ENCODE measurements at regions not wholly inside any gene's neighbourhood (a gene's known extent, or its start where the extent isn't known, plus 50 kb on each side); places are given as distances from the start of the nearest gene placed in this dataset.
"Not testable (repeated sequence)": the region's sequence is repeated elsewhere in the genome, so short reads cannot be mapped to it uniquely, and the experiment has no call there.

DNA sequence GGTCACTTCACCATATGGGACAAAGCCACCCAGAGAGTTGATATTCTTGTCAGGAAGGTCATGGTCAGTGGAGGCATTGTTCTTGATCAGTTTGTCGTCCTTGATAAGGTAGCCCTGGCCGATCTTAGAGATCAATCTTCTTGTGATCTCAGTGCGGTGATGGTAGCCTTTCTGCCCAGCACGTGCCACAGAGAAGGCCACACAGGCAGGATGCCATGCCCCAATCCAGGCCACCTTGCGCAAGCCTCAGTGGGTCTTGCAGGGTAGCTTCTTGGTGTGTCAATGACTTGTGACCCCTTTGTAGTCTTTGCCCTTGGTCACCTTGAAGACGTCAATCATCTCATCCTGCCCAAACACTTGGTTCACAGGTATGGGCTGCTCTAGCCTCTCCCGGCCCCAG lies 143.9 kb upstream of the ASB18 start:
- DNase-seq (ENCODE audit: low read depth in 2 of 2), result no peak

DNA sequence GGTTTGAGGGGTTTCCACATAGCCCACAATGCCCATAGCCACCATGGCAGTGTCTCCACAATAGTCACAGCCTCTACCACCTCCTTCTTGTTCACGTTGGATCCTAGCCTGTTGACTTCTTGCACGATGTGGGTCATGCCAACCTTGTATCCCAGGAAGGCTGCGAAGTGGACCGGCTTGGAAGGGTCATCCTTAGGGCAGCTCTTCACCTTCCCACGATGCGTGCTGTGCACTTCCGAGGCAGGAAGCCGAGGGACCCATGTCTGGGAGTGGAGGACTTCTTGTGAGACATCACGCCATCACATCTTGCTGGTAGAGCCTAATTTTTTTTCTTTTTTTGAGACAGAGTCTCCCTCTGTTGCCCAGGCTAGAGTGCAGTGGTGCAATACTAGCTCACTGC lies 144.6 kb upstream of the ASB18 start:
- DNase-seq (ENCODE audit: low read depth in 2 of 2), result no peak

DNA sequence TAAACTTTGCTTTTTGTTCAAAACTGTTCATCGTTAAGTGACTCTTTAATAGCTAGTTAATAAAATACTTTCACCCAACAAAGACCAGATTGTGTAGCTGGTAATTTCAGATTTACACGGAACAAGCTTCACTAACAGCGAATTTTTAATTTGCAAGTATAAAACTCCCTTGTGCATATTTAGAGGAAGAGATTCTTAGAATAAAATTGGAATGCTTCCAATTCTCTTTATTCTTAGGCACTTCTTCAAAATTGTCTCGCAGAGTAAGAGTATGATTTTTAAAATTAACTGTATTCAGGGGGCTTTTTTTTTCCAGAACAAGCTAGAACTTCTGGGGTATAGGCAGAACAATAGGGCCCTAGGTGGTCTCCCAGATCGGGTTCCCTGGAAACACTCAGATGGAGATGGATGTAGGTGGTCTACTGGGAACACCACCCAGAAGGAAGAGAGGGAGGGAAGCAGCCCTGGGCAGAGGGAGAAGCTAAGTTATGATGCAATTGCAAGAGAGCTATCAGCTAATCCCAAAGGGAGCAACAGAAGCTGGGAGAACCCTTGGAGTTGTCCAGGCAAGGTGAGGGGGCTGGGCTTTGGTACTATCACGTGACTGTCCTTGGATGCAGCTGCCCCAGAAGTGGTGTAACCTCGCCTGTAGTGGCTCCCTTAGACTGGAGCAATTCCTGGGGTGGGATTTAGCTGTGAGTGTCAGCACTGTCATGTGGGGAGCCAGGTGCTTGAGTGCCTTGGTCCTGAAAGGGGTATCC lies 151.7 kb upstream of the ASB18 start:
- DNase-seq (ENCODE audit: low read depth in 2 of 2), result no peak

DNA sequence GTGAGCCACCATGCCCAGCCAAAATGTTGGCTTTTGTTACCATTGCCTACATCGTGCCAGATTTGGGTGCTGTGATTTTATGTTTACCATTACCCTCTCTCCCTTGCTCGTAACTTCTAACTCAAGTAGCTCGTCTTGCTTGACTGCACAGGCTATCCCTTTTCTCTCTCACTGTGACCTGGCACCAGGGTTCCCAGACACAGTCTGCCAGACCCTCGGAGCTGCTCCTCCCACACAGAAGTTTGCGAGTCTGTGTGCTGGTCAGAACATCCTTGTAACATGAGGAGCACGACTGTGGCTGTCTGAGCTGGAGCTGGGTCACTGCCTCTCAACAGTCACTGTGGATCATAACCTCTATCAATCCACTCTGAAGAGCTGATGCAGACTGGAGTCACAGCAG lies 152.5 kb upstream of the ACKR3 start:
- no peak for DNase-seq (ENCODE audit: low read depth in 2 of 2)

DNA sequence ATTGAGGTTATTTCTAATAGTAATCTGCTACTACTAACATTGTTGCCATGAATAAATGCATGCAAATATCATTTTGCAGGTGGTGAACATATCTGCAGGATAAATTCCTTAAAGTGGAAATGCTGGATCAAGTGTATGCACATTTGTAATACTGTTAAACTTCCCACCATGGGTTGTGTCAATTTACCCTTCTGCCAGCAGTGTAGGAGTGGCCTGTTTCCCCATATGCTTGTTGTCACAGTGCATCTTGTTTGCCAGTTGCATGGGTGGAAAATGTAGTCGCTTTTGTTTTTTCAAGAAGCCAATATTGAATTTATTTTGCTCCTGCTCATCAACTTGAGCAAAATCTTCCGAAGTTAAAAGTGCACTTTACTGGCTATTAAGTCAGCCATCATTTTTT lies 139.0 kb upstream of the ACKR3 start:
- no peak for DNase-seq (ENCODE audit: low read depth in 2 of 2)

DNA sequence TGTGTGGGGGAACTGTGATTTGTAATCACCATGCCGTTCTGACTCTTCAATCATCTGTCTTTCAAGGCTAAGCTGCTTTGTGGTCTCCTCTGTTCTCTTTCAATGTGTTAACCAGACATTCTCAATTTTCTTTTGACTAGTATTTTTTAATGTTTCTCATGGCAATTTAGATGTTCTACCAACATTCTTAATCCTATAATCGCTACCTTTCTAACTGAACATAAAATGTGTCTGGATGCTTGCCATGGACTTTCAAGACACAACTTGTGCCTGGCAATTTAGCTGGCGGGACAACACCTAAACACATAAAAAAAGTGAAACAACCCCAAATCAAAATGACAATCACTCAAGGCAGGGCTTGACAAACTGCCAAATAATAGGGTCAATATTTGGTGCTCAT lies 135.0 kb upstream of the ACKR3 start:
- DNase-seq (ENCODE audit: low read depth in 2 of 2), result no peak

DNA sequence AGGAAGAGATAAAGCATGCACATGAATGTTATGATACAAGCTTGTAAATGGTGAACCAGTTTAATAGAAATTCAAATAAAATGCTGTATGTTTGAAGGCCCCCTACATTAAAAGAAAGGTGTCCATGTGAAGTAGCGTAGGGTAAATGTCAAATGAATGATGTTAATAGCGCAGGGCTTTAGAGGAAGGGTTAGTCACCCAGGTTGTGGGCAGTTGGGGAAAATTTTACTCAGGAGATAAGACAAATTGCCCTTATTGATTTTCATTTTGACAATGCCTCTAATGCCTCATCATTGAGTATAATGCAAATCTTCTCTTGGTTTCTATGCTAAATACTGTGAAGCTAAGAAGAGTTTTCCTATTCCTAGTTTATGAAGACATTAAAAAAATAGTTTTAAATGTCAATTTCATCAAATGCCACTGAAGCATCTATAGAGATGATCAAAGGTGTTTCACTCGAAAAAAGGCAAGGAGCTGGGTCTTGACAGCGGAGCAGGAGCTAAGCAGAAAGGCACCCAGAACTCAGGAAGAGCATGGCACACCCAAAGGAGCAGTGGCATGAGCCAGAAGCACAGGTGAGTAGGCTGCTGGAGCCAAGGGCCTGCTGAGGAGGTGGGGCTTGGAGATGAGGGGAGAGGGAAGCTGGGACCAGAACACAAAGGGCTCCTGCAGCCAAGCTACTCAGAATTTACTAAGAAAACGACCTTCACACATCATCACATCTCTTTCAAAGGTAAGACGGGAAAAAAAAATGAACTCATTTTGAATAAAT lies 129.3 kb upstream of the ACKR3 start:
- no peak for DNase-seq (ENCODE audit: low read depth in 2 of 2)

DNA sequence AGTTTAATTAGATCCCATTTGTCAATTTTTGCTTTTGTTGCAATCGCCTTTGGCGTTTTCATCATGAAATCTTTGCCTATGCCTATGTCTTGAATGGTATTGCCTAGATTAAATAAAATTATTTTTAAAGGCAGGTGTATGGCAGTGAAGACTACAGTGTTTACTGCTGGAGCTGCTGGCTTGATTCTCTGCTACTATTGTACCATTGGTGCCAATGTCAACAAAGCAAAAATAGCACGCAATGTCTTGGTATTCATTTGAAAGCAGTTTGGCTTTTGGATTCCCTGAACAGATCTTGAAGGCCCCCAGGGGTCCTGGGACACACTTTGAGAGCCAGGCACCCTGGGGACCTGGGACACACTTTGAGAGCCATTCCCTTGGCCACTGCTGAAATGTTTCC lies 125.4 kb upstream of the ACKR3 start:
- DNase-seq (ENCODE audit: low read depth in 2 of 2), result no peak

DNA sequence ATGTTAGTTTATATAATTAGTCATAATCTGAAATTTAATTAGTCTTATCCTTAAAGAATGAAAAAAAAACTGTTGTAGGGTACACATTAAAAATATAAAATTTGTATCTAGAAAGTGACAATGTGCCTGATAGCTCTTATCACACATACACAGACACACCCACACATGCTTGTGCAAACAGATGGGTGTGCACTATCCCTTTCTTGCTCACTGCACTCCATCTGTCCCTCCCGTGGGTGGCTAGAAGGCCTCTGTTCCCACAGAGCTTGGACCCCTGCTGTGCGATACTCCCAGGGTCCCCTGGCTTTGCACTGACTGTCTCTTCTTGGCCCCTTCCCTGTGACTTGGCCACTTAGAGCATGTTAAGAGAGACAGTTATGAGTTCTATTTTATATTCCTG lies 123.9 kb upstream of the ACKR3 start:
- no peak for DNase-seq (ENCODE audit: low read depth in 2 of 2)

DNA sequence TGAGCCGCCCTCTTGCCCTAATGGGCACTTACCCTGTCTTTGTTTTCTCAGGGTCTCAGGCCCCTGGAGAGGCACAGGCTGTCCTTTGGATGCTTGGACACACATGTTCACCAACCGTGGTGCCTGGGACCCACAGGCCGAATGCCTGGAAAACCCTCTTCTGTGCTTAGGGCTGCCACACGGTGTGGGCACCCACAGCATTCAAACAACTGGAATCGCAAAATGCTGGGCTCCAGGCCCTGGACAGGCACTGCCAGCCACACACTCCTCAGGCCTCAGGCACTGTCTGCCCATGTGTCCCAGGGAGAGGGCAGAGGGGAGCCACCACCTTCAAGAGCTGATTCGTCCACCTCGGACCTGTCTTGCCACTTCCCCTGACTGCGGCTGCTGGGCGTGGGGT lies 123.1 kb upstream of the ACKR3 start:
- no peak for DNase-seq (ENCODE audit: low read depth in 2 of 2)

DNA sequence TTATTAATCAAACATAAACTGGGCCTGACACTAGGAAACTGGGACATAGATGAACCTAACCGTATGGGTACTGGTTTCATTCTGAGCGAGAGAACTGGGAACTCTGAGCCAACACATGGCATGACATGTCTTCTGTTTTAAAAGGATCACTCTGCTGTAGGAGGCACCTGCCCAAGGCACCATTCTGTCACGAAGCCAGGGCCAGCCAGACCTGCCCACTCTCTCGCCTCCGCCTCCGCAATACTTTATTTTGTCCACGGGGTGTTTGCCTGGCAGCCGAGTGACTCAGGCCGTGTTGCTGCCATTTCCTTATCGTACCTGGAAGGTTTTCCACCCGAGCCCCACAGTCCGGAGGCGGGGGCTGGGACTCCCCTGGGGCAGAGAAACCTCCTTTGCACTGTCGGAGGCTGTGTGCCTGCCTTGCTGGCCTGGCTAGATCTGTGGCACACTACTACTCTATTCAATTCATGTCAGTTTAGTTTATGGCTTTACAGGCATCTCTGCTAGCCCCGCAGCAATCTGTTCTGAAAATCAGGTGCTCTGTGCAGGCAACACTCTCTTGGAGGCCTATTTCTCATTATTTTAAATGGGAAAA lies 120.4 kb upstream of the ACKR3 start:
- no peak for DNase-seq (ENCODE audit: low read depth in 2 of 2)

DNA sequence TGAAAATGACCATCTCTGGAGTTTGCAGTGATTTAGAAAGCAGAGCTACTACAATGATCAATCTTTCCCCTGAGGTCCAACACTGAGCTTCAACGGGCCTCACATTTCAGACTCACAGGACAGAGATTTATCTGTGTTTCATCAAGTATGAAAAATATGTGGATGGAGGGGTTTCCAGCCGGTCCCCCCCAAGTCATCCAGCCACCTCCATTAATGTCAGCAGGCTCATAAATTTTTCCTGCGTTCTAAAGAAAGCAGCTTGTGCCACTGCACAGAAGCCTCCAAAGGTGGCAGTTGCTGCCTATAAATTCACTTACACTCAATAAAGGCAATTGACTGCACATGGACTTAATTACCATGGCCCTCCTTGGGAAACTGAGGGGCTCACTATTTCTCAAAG lies 117.4 kb upstream of the ACKR3 start:
- DNase-seq (ENCODE audit: low read depth in 2 of 2), result no peak

DNA sequence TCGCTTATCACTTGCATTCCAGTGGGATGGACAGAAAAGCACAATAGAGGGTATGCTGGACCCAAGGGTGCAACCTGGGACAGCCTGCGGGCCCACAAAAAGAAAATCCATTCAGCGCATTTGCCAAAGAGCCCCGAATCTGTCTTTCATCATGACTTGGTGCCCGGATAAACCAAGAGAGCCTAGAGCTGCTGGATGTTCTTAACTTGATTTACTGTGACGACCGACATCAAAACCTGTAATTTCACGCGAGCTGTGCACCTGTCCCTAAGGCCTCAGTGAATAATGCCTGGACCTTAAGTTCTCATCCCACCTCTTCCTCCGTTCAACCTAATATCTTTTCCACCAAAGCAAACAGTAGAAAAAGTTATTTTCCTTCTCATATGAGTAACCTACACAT lies 115.5 kb upstream of the ACKR3 start:
- DNase-seq (ENCODE audit: low read depth in 2 of 2), result no peak

DNA sequence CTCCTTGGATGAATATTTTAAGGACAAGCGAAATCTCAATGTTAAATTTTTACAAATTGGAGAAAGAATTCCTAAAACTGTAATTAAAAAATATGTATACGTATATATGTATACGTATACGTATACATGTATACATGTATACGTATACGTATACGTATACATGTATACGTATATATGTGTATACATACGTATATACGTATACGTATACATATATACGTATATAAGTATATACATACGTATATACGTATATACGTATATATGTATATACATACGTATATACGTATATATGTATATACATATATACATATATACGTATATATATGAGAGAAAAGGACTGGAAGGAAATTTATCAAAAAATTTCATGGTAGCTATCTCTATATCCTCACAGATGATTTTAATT lies 110.2 kb upstream of the ACKR3 start:
- DNase-seq (ENCODE audit: low read depth in 2 of 2), result no peak

DNA sequence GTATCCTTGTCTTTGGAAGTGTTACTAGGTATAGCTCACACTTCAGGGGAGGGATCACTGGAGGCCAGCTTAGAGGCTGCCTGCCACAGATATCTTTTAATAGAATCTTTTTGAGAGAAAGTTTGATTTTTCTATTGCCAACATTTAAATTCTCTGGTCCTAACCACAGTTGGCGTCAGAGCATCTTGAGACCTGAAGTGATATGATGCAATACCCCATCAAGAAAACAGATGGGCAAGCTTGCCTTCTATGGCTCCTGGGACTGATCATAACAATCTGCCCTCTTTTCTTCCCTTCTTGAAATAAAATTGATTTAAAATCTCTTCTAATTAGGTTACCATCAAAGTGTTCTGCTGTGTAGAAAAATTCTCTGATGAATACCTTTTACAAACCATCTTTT lies 105.5 kb upstream of the ACKR3 start:
- no peak for DNase-seq (ENCODE audit: low read depth in 2 of 2)

DNA sequence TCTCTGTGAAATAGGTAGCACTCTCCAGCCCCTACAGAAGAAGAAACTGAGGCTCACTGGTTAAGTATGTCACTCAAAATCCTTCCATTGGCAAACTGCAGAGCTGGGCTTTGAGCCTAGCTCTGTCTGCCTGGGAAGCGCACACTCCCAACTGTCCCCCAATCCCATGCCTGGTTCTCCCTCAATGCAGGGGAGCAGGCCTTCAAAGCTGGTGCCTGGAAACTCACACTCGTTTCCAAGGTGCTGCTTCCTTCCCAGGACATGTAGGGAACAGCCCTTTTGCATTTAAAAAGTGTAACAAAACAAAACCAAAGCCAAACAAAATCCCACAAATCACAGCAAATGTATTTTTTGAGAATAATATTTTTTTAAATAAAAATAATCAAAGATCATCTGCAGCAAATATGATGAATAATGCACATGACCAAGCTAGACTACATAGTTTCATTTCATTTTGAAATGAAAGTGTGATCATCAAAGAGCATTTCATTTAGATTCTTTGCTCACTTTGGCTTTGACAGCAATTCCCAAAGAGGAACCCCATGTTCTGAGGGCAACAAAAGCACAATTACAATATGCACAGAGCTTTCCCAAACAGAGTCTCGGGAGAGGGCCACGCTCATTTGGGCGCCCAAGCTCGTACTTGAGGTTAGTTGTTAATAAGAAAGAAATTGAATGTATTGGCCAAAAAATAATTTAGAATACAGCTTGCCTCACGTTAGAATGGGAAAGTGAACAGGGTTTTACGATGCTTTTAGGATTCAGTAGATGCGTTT lies 96.7 kb upstream of the ACKR3 start:
- DNase-seq (ENCODE audit: low read depth in 2 of 2), result no peak

DNA sequence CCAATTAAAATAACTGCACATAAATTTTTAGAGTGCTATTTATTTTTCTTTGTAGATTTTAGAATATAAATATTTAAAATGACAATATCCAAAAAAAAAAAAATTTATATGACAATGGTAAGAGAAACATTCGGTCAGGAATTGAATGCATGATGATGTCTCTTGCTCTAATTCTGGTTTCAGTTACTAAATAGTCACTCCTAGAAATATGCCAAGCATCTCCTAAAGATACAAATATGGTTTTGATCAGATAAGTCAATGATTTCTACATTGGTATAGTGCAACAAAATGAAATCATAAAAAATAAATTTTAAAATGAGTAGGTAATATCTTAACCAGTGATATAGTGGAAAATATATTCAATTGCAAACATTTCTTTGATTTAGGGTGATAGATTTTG lies 95.9 kb upstream of the ACKR3 start:
- DNase-seq (ENCODE audit: low read depth in 2 of 2), result no peak

DNA sequence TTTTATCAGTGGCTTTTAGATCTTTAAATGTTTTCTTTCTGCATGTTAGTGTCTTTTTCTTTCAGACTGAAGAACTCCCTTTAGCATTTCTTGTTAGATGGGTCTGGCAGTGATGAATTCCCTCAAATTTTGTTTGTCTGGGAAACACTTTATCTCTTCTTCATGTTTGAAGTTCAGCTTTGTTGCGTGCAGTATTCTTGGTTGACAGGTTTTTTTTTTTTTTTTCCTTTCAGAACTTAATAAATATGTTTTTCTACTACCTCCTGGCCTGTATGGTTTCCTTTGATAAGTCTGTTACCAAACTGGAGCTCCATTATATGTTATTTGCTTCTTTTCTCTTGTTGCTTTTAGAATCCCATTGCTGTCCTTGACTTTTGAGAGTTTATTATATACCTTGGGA lies 89.8 kb upstream of the ACKR3 start:
- DNase-seq (ENCODE audit: low read depth in 2 of 2), result no peak

DNA sequence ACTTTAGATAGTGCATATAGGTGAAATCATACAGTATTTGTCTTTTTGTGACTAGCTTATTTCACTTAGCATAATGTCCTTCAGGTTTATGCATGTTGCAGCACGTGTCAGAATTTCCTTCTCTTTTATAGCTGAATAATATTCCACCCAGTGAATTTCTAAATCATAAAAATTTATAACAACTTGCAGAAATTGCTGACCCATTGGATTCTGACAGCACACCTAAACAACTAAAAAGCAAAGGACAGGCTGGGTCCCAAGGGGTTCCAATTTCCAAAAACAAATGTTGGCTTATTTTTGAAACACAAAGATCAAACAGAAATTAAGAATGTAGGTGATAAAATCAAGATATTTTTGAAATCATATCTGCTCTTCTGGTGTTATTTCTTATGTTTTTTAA lies 86.5 kb upstream of the ACKR3 start:
- no peak for DNase-seq (ENCODE audit: low read depth in 2 of 2)

DNA sequence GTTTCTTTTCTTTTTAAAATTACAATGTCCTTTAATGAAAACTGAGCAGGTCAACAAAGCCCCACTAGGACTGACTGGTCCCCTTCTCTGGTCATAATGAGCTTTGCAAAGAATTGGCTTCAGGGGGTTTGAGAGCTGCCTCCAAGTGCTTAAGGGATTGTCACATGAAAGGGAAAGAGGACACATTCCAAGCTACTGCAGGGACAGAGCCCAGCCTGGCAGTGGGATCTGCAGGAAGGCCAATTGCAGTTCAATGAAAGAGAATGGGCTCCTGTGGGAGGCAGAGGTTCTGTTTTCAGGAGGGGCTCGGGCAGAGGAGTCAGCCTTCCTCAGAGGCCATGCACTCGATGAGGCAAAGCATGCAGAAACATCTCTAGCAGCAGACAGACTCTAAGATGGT lies 84.1 kb upstream of the ACKR3 start:
- no peak for DNase-seq (ENCODE audit: low read depth in 2 of 2)

DNA sequence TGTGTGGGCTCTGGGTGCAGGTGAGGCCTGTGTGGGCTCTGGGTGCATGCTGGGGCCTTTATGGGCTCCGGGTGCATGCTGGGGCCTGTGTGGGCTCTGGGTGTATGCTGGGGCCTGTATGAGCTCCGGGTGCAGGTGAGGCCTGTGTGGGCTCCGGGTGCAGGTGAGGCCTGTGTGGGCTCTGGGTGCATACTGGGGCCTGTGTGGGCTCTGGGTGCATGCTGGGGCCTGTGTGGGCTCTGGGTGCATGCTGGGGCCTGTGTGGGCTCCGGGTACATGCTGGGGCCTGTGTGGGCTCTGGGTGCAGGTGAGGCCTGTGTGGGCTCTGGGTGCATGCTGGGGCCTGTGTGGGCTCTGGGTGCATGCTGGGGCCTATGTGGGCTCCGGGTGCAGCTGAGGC lies 80.5 kb upstream of the ACKR3 start:
- not testable (repeated sequence) for DNase-seq (ENCODE audit: low read depth in 2 of 2)

DNA sequence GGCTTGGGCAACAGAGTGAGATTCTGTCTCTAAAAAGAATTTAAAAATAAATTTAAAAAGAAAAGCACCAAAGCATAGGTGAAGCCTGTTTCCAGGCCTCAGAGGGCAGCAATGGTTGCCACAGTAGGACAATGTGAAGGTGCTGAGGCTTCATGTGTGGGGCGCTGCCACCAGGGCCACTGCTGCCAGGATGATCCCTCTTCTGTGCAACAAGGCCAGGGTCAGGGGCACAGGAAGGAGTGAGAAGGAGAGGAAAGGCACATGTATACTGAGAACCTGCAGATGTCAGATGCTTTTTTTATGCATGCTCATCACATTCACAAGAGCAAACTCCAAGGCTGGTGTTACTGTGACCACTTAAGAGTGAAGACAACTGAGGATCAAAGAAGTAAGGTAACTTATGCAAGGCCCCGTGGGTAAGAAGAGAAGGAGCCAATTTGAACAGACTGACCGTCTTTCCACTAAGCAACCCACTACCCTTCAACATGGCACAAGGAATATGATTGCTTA lies 79.7 kb upstream of the ACKR3 start:
- no peak for DNase-seq (ENCODE audit: low read depth in 2 of 2)
